HCT116 (cell line): ENCODE measurements at regions not wholly inside any gene's neighbourhood (a gene's known extent, or its start where the extent isn't known, plus 50 kb on each side); places are given as distances from the start of the nearest gene placed in this dataset.

Experiments
- ATAC-seq: fragments of 200-7000 bp; cut with Tn5 transposase; 2 replicates; pipeline ENCODE4 v1.9.1; 2020; ENCODE audit warnings: mild to moderate bottlenecking, moderate library complexity
- BruUV-seq: library from RNA; stranded (reverse); fragments of 400-500 nt; replicated peaks from 2 replicates; lab custom pipeline; 2021; lab: Mats Ljungman, UMichigan
- CTCF ChIA-PET: fragments of 300-600 bp; sonication (Branson Sonifier 250); formaldehyde crosslinking; loops from one replicate; lab custom pipeline; 2021; ENCODE audit warnings: antibody characterized with exemption; lab: Charles Lee
- POLR2A ChIA-PET: fragments of 300-600, 350-600 bp; sonication (Branson Sonifier 250); formaldehyde crosslinking; loops from one replicate; lab custom pipeline; 2021; ENCODE audit warnings: antibody characterized with exemption; lab: Charles Lee
- RAD21 ChIA-PET, 2 experiments: fragments of 300-600 bp; sonication (Branson Sonifier 250); formaldehyde crosslinking; loops; one replicate each; lab custom pipeline; 2023; ENCODE audit warnings: low total read pairs in 2 of 2; ENCODE audit not compliant: uncharacterized antibody in 2 of 2, unreplicated experiment in 2 of 2, low non-redundant PET in 1 of 2; lab: Charles Lee
- DNase-seq: peaks from one replicate; pipeline ENCODE4 v3.0.0-alpha.2; 2010; ENCODE audit warnings: low read depth, low spot score
- H2AFZ ChIP-seq: fragments of 200-600 bp; shearing (Covaris generic), sonication (generic); 2 replicates; pipeline ENCODE4 v1.6.1; 2017; ENCODE audit warnings: low read depth, mixed run types, mixed read lengths, antibody characterized with exemption, low read length; ENCODE audit not compliant: poor library complexity, severe bottlenecking
- H3K27ac ChIP-seq: 2 replicates; pipeline ENCODE4 v1.5.1; 2012; ENCODE audit warnings: low read depth, low read length
- H3K27me3 ChIP-seq: fragments of 200-600 bp; sonication (generic); 2 replicates; pipeline ENCODE4 v1.6.1; 2016; ENCODE audit warnings: mixed run types, low read length, mixed read lengths; ENCODE audit not compliant: insufficient read depth
- H3K36me3 ChIP-seq, 2 experiments: fragments of 200-500 bp in 1 of 2; fragments of 200-600 bp in 1 of 2; sonication (Bioruptor generic) in 1 of 2; sonication (generic) in 1 of 2; 2 replicates each; pipeline versions ENCODE4 v1.5.1 to v1.6.1; 2014 to 2016; ENCODE audit warnings: low read length in 2 of 2, inconsistent platforms in 1 of 2, mixed read lengths in 1 of 2, mixed run types in 1 of 2; ENCODE audit not compliant: insufficient read depth in 2 of 2, control insufficient read depth in 1 of 2
- H3K4me1 ChIP-seq, 2 experiments: fragments of 200-600 bp in 1 of 2; sonication (generic) in 1 of 2; 2 replicates each; pipeline versions ENCODE4 v1.5.1 to v1.6.1; 2012 to 2017; ENCODE audit warnings: low read length in 2 of 2, inconsistent platforms in 1 of 2, mild to moderate bottlenecking in 1 of 2, mixed read lengths in 1 of 2, mixed run types in 1 of 2, moderate library complexity in 1 of 2; ENCODE audit not compliant: insufficient read depth in 2 of 2, control insufficient read depth in 1 of 2
- H3K4me2 ChIP-seq: fragments of 200-600 bp; sonication (generic); 2 replicates; pipeline ENCODE4 v1.6.1; 2017; ENCODE audit warnings: mixed run types, low read length, mixed read lengths
- H3K4me3 ChIP-seq, 2 experiments: fragments of 200-600 bp in 1 of 2; sonication (generic) in 1 of 2; replicated peaks in 1 of 2; 2 replicates each; pipeline ENCODE4 v1.5.1; 2011 to 2016; ENCODE audit warnings: low read length in 2 of 2, control low read depth in 1 of 2, low read depth in 1 of 2, mild to moderate bottlenecking in 1 of 2, mixed read lengths in 1 of 2, mixed run types in 1 of 2
- H3K79me2 ChIP-seq: fragments of 200-600 bp; sonication (generic); 2 replicates; pipeline ENCODE4 v1.6.1; 2017; ENCODE audit warnings: mild to moderate bottlenecking, mixed run types, low read length, moderate library complexity, mixed read lengths; ENCODE audit not compliant: insufficient read depth
- H3K9ac ChIP-seq: fragments of 200-600 bp; sonication (generic); 2 replicates; pipeline ENCODE4 v1.6.1; 2016; ENCODE audit warnings: low read length, mixed read lengths
- H3K9me2 ChIP-seq: fragments of 200-600 bp; sonication (generic), shearing (Covaris generic); 2 replicates; pipeline ENCODE4 v1.6.1; 2017; ENCODE audit warnings: mixed run types, mild to moderate bottlenecking, moderate library complexity; ENCODE audit not compliant: insufficient read depth
- H3K9me3 ChIP-seq, 2 experiments: fragments of 200-500 bp in 1 of 2; fragments of 200-600 bp in 1 of 2; sonication (Bioruptor generic) in 1 of 2; sonication (generic) in 1 of 2; 2 replicates each; pipeline ENCODE4 v1.6.1; 2014 to 2017; ENCODE audit warnings: low read length in 2 of 2, mixed read lengths in 2 of 2, inconsistent platforms in 1 of 2, low read depth in 1 of 2, mild to moderate bottlenecking in 1 of 2, mixed run types in 1 of 2, moderate library complexity in 1 of 2; ENCODE audit not compliant: control insufficient read depth in 1 of 2, insufficient read depth in 1 of 2
- H4K20me1 ChIP-seq: fragments of 200-600 bp; sonication (generic), shearing (Covaris generic); 2 replicates; pipeline ENCODE4 v1.6.1; 2017; ENCODE audit warnings: mixed run types, mild to moderate bottlenecking, moderate library complexity; ENCODE audit not compliant: insufficient read depth
- CBX3 ChIP-seq: IDR thresholded peaks from 2 replicates; pipeline ENCODE4 v1.6.1; 2012; ENCODE audit warnings: low read depth
- CEBPB ChIP-seq: IDR thresholded peaks from 2 replicates; pipeline ENCODE4 v1.6.1; 2012; ENCODE audit warnings: low read depth
- EGR1 ChIP-seq: IDR thresholded peaks from 2 replicates; pipeline ENCODE4 v1.6.1; 2012; ENCODE audit warnings: low read depth
- ELF1 ChIP-seq: IDR thresholded peaks from 2 replicates; pipeline ENCODE4 v1.6.1; 2012; ENCODE audit warnings: low read depth, borderline replicate concordance
- FOSL1 ChIP-seq: IDR thresholded peaks from 2 replicates; pipeline ENCODE4 v1.6.1; 2012; ENCODE audit warnings: low read depth
- JUND ChIP-seq: IDR thresholded peaks from 2 replicates; pipeline ENCODE4 v1.6.1; 2012
- POLR2A ChIP-seq: IDR thresholded peaks from 2 replicates; pipeline ENCODE4 v1.7.0; 2011; ENCODE audit warnings: borderline replicate concordance; ENCODE audit not compliant: insufficient read depth, insufficient read length; ENCODE audit errors: extremely low read depth
- SIN3A ChIP-seq: IDR thresholded peaks from 2 replicates; pipeline ENCODE4 v1.6.1; 2012; ENCODE audit warnings: low read depth
- SP1 ChIP-seq: IDR thresholded peaks from 2 replicates; pipeline ENCODE4 v1.6.1; 2012; ENCODE audit warnings: low read depth
- TCF7L2 ChIP-seq: IDR thresholded peaks from 2 replicates; pipeline ENCODE4 v1.7.0; 2011; ENCODE audit warnings: borderline replicate concordance, inconsistent platforms; ENCODE audit not compliant: insufficient read depth, insufficient read length; ENCODE audit errors: extremely low read depth
- YY1 ChIP-seq: IDR thresholded peaks from 2 replicates; pipeline ENCODE4 v1.6.1; 2011; ENCODE audit warnings: low read length, low read depth, moderate library complexity, mild to moderate bottlenecking; ENCODE audit not compliant: insufficient replicate concordance; ENCODE audit errors: extremely low read depth
- ZFX ChIP-seq: fragments of 450-650 bp; IDR thresholded peaks from 2 replicates; pipeline ENCODE4 v1.6.1; 2017
- intact Hi-C: fragments of 100-400 bp; cut with micrococcal nuclease; formaldehyde crosslinking; loops from 2 replicates; pipeline ENCODE4 v1.10.0; 2022
- TF ChIP-seq, protein P1 (sequence below): IDR thresholded peaks from 2 replicates; pipeline ENCODE4 v1.6.1; 2012; ENCODE audit warnings: low read depth
- TF ChIP-seq, protein P2 (sequence below): IDR thresholded peaks from 2 replicates; pipeline ENCODE4 v1.6.1; 2011; ENCODE audit warnings: mild to moderate bottlenecking, low read length, moderate library complexity; ENCODE audit not compliant: insufficient replicate concordance; ENCODE audit errors: extremely low read depth
- TF ChIP-seq, protein P3 (sequence below), 3 experiments: fragments of 200-600 bp in 1 of 3; sonication (generic) in 1 of 3; IDR thresholded peaks in 2 of 3; conservative IDR thresholded peaks in 1 of 3; 2 replicates each; pipeline ENCODE4 v1.5.1; 2012 to 2017; ENCODE audit warnings: low read depth in 2 of 3, low read length in 2 of 3, antibody characterized with exemption in 1 of 3, borderline replicate concordance in 1 of 3, control low read depth in 1 of 3, mild to moderate bottlenecking in 1 of 3, mixed read lengths in 1 of 3, mixed run types in 1 of 3, moderate library complexity in 1 of 3; ENCODE audit not compliant: insufficient read depth in 1 of 3
- TF ChIP-seq, protein P4 (sequence below): IDR thresholded peaks from 2 replicates; pipeline ENCODE4 v1.6.1; 2012

DNA sequence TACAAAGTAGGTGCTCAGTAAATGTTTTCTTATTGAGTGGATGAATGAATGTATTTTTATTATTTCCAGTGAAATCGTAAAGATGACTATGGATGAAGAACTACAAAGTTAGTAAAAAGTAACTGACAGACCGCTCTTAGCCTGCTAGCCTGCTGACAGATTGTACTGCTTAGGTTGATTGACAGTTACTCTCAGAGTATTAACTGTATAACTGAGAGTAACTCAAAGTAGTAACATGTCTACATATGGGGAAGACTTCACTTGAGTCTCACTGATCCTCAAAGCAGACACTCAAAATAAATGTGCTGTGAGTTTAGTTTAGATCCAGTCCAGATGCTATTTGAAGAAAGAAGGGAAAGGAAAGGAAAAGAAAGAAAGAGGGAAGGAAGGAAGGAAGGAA lies 272.3 kb upstream of the AMIGO2 start (continued):
- TF ChIP-seq SIN3A: no peak
- TF ChIP-seq CEBPB: no peak
- TF ChIP-seq EGR1: no peak
- no peak for TF ChIP-seq FOSL1
- TF ChIP-seq YY1: no peak
- TF ChIP-seq CBX3: no peak
- no peak for TF ChIP-seq SP1
- no peak for TF ChIP-seq ELF1
- no peak for TF ChIP-seq POLR2A
- TF ChIP-seq, protein P1, sequence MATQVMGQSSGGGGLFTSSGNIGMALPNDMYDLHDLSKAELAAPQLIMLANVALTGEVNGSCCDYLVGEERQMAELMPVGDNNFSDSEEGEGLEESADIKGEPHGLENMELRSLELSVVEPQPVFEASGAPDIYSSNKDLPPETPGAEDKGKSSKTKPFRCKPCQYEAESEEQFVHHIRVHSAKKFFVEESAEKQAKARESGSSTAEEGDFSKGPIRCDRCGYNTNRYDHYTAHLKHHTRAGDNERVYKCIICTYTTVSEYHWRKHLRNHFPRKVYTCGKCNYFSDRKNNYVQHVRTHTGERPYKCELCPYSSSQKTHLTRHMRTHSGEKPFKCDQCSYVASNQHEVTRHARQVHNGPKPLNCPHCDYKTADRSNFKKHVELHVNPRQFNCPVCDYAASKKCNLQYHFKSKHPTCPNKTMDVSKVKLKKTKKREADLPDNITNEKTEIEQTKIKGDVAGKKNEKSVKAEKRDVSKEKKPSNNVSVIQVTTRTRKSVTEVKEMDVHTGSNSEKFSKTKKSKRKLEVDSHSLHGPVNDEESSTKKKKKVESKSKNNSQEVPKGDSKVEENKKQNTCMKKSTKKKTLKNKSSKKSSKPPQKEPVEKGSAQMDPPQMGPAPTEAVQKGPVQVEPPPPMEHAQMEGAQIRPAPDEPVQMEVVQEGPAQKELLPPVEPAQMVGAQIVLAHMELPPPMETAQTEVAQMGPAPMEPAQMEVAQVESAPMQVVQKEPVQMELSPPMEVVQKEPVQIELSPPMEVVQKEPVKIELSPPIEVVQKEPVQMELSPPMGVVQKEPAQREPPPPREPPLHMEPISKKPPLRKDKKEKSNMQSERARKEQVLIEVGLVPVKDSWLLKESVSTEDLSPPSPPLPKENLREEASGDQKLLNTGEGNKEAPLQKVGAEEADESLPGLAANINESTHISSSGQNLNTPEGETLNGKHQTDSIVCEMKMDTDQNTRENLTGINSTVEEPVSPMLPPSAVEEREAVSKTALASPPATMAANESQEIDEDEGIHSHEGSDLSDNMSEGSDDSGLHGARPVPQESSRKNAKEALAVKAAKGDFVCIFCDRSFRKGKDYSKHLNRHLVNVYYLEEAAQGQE: no peak
- TF ChIP-seq JUND: no peak
- TF ChIP-seq, all 23 proteins: peak for 0

DNA sequence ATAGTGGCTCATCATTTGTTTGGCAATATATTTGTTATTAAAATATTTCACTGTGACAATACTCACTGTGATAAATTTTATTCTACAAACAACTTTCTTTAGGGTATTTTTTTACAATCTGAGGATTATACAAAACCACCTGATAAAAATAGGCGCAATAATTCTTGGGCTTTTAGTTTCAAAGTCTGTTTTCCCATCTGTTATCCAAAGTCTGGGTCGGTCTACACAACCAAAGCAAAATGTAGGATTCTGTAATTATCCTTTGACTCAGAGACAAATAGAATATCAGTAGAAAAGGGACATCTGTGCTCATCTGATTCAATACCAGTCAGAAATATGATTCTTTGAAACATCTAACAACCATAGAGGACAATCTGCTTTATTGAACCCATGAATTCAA lies 271.8 kb upstream of the AMIGO2 start:
- ATAC-seq (no peak), DNase-seq (no peak)
- Histone ChIP-seq H3K9ac (no peak overlapping the region), H3K4me3 (no peak overlapping the region), H4K20me1 (no peaks in the 10 kb centered on the region), H2AFZ (no peak overlapping the region), H3K9me3 (no peaks in the 10 kb centered on the region), H3K79me2 (no peaks in the 10 kb centered on the region), H3K4me2 (no peak overlapping the region), H3K36me3 (no peaks in the 10 kb centered on the region), H3K27me3 (no peaks in the 10 kb centered on the region), H3K4me1 (no peaks in the 10 kb centered on the region), H3K27ac (no peak overlapping the region), H3K9me2 (no peaks in the 10 kb centered on the region)
- intact Hi-C loops: no loop called here
- no TSS peak for BruUV-seq
- no peak for TF ChIP-seq SIN3A
- TF ChIP-seq, protein P2, sequence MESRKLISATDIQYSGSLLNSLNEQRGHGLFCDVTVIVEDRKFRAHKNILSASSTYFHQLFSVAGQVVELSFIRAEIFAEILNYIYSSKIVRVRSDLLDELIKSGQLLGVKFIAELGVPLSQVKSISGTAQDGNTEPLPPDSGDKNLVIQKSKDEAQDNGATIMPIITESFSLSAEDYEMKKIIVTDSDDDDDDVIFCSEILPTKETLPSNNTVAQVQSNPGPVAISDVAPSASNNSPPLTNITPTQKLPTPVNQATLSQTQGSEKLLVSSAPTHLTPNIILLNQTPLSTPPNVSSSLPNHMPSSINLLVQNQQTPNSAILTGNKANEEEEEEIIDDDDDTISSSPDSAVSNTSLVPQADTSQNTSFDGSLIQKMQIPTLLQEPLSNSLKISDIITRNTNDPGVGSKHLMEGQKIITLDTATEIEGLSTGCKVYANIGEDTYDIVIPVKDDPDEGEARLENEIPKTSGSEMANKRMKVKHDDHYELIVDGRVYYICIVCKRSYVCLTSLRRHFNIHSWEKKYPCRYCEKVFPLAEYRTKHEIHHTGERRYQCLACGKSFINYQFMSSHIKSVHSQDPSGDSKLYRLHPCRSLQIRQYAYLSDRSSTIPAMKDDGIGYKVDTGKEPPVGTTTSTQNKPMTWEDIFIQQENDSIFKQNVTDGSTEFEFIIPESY: no peak
- no peak for TF ChIP-seq POLR2A
- TF ChIP-seq, protein P3, sequence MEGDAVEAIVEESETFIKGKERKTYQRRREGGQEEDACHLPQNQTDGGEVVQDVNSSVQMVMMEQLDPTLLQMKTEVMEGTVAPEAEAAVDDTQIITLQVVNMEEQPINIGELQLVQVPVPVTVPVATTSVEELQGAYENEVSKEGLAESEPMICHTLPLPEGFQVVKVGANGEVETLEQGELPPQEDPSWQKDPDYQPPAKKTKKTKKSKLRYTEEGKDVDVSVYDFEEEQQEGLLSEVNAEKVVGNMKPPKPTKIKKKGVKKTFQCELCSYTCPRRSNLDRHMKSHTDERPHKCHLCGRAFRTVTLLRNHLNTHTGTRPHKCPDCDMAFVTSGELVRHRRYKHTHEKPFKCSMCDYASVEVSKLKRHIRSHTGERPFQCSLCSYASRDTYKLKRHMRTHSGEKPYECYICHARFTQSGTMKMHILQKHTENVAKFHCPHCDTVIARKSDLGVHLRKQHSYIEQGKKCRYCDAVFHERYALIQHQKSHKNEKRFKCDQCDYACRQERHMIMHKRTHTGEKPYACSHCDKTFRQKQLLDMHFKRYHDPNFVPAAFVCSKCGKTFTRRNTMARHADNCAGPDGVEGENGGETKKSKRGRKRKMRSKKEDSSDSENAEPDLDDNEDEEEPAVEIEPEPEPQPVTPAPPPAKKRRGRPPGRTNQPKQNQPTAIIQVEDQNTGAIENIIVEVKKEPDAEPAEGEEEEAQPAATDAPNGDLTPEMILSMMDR (IDR thresholded peaks at IDR 0.05 in 2 of 3, conservative IDR thresholded peaks at IDR 0.05 in 1 of 3; ENCODE audit: borderline replicate concordance in 1 of 3, insufficient read depth in 1 of 3, low read depth in 2 of 3, low read length in 2 of 3): no peak
- no peak for TF ChIP-seq ELF1
- no peak for TF ChIP-seq ZFX
- no peak for TF ChIP-seq TCF7L2
- no peak for TF ChIP-seq SP1
- TF ChIP-seq, protein P4, sequence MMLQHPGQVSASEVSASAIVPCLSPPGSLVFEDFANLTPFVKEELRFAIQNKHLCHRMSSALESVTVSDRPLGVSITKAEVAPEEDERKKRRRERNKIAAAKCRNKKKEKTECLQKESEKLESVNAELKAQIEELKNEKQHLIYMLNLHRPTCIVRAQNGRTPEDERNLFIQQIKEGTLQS: no peak
- no peak for TF ChIP-seq CEBPB
- ChIA-PET POLR2A (no interaction called here), RAD21 (no interaction called here), CTCF (no interaction called here)
